ENCODE measurements at regions not wholly inside any gene's neighbourhood (a gene's known extent, or its start where the extent isn't known, plus 50 kb on each side); places are given as distances from the start of the nearest gene placed in this dataset. TPM values are rescaled to one million over a fixed set of nuclear protein-coding genes. Genes with fewer than 3 reads are reported as not detected.

GRCh38 chr7:55629051-55629677 is 56.9 kb upstream of the VOPP1 start:
- intact Hi-C loops (cut with DNase I; ENCODE audit: low total_unique reads) = no loop called here
- no peaks in the 10 kb centered on the region for H3K4me1 ChIP-seq
- no peaks in the 10 kb centered on the region for H3K9me3 ChIP-seq
- no peaks in the 10 kb centered on the region for H3K36me3 ChIP-seq
- no peak overlapping the region for H3K4me3 ChIP-seq
- H3K27me3 ChIP-seq = no peaks in the 10 kb centered on the region
- H3K27ac ChIP-seq = no peak overlapping the region
- TF ChIP-seq CTCF (IDR thresholded peaks at IDR 0.05) (no peak), POLR2A (IDR thresholded peaks at IDR 0.05) (no peak)
- DNase-seq = no peak

GRCh38 chr7:55624813-55625212 is 52.5 kb upstream of the VOPP1 start:
- intact Hi-C loops (cut with DNase I; ENCODE audit: low total_unique reads) = no loop called here
- H3K27me3 ChIP-seq = no peaks in the 10 kb centered on the region
- no peak for TF ChIP-seq CTCF (IDR thresholded peaks at IDR 0.05)
- TF ChIP-seq POLR2A (IDR thresholded peaks at IDR 0.05) = no peak
- H3K4me3 ChIP-seq = no peak overlapping the region
- H3K9me3 ChIP-seq = no peaks in the 10 kb centered on the region
- H3K36me3 ChIP-seq = no peaks in the 10 kb centered on the region
- H3K27ac ChIP-seq = no peak overlapping the region
- H3K4me1 ChIP-seq = no peaks in the 10 kb centered on the region
- DNase-seq = no peak

- H3K9me3 ChIP-seq = no peaks in the 10 kb centered on the region
- H3K36me3 ChIP-seq = no peaks in the 10 kb centered on the region
- no peaks in the 10 kb centered on the region for H3K27me3 ChIP-seq
- no peak overlapping the region for H3K4me3 ChIP-seq
- no peak for TF ChIP-seq CTCF (IDR thresholded peaks at IDR 0.05)
- no peak for TF ChIP-seq POLR2A (IDR thresholded peaks at IDR 0.05)
- DNase-seq = no peak
- H3K27ac ChIP-seq = no peak overlapping the region
- no peaks in the 10 kb centered on the region for H3K4me1 ChIP-seq
- intact Hi-C loops (cut with DNase I; ENCODE audit: low total_unique reads) = no loop called here
Measured at GRCh38 chr7:55623617-55624016, 51.3 kb upstream of the VOPP1 start.

- Histone ChIP-seq H3K4me3 (no peak overlapping the region), H3K27me3 (no peaks in the 10 kb centered on the region), H3K36me3 (no peaks in the 10 kb centered on the region), H3K9me3 (no peaks in the 10 kb centered on the region), H3K4me1 (no peaks in the 10 kb centered on the region), H3K27ac (no peak overlapping the region)
- DNase-seq = no peak
- intact Hi-C loops (cut with DNase I; ENCODE audit: low total_unique reads) = no loop called here
- no peak for TF ChIP-seq CTCF (IDR thresholded peaks at IDR 0.05)
- no peak for TF ChIP-seq POLR2A (IDR thresholded peaks at IDR 0.05)
Measured at GRCh38 chr7:55622241-55622640, 49.9 kb upstream of the VOPP1 start.

Small RNA genes in the stretch of these regions (small RNA-seq; reads per million reads assigned to genes)
- gene RNU6-389P (not detected), gene SUMO2P3 (not detected)

Data from uterus (tissue), 3 donors.